Embryonic facial prominence (tissue), 1 donor: ENCODE measurements at regions not wholly inside any gene's neighbourhood (a gene's known extent, or its start where the extent isn't known, plus 50 kb on each side); places are given as distances from the start of the nearest gene placed in this dataset.
"Not testable (repeated sequence)": the region's sequence is repeated elsewhere in the genome, so short reads cannot be mapped to it uniquely, and the experiment has no call there.

Source experiments
- DNase-seq: peaks from one replicate; pipeline ENCODE4 v3.0.0-alpha.2; 2016; ENCODE audit errors: extremely low spot score

- no peak for DNase-seq
These were observed 1537.7 kb upstream of the GOT2 start for GRCh38 chr16:60271781-60272180.

- no peak for DNase-seq
These were observed 1537.1 kb upstream of the GOT2 start for GRCh38 chr16:60271025-60271771.

- DNase-seq: no peak
These were observed 1527.3 kb upstream of the GOT2 start for GRCh38 chr16:60261425-60261824.

GRCh38 chr16:60259956-60260355 lies 1525.8 kb upstream of the GOT2 start:
- DNase-seq: no peak

- DNase-seq: no peak
These were observed 1512.0 kb upstream of the GOT2 start for GRCh38 chr16:60246086-60246485.

- DNase-seq: no peak
These were observed 1507.6 kb upstream of the GOT2 start for GRCh38 chr16:60241671-60242070.

- no peak for DNase-seq
These were observed 1496.5 kb upstream of the GOT2 start for GRCh38 chr16:60230666-60231065.

- no peak for DNase-seq
These were observed 1491.4 kb upstream of the GOT2 start for GRCh38 chr16:60225541-60225940.

- DNase-seq: no peak
These were observed 1483.7 kb upstream of the GOT2 start for GRCh38 chr16:60217787-60218186.

GRCh38 chr16:60214311-60214710 lies 1480.2 kb upstream of the GOT2 start:
- no peak for DNase-seq

- DNase-seq: no peak
These were observed 1472.4 kb upstream of the GOT2 start for GRCh38 chr16:60206516-60206915.

- no peak for DNase-seq
These were observed 1470.1 kb upstream of the GOT2 start for GRCh38 chr16:60204181-60204580.

- peak; percentile 23 for DNase-seq
These were observed 1469.5 kb upstream of the GOT2 start for GRCh38 chr16:60203525-60204124.

GRCh38 chr16:60200729-60201128 lies 1466.6 kb upstream of the GOT2 start:
- DNase-seq: not testable (repeated sequence)

- DNase-seq: no peak
These were observed 1466.0 kb upstream of the GOT2 start for GRCh38 chr16:60200161-60200560.

- DNase-seq: no peak
These were observed 1465.0 kb upstream of the GOT2 start for GRCh38 chr16:60199150-60199549.

- no peak for DNase-seq
These were observed 1447.4 kb upstream of the GOT2 start for GRCh38 chr16:60181536-60181935.

- DNase-seq: no peak
These were observed 1446.5 kb upstream of the GOT2 start for GRCh38 chr16:60180609-60181008.

- no peak for DNase-seq
These were observed 1436.1 kb upstream of the GOT2 start for GRCh38 chr16:60170196-60170595.

- DNase-seq: no peak
These were observed 1432.0 kb upstream of the GOT2 start for GRCh38 chr16:60166111-60166510.

GRCh38 chr16:60151987-60152386 lies 1417.9 kb upstream of the GOT2 start:
- no peak for DNase-seq

- DNase-seq: no peak
These were observed 1416.8 kb upstream of the GOT2 start for GRCh38 chr16:60150907-60151306.

- DNase-seq: no peak
These were observed 1409.2 kb upstream of the GOT2 start for GRCh38 chr16:60143348-60143705.
